ENCODE measurements at regions not wholly inside any gene's neighbourhood (a gene's known extent, or its start where the extent isn't known, plus 50 kb on each side); places are given as distances from the start of the nearest gene placed in this dataset.

DNA sequence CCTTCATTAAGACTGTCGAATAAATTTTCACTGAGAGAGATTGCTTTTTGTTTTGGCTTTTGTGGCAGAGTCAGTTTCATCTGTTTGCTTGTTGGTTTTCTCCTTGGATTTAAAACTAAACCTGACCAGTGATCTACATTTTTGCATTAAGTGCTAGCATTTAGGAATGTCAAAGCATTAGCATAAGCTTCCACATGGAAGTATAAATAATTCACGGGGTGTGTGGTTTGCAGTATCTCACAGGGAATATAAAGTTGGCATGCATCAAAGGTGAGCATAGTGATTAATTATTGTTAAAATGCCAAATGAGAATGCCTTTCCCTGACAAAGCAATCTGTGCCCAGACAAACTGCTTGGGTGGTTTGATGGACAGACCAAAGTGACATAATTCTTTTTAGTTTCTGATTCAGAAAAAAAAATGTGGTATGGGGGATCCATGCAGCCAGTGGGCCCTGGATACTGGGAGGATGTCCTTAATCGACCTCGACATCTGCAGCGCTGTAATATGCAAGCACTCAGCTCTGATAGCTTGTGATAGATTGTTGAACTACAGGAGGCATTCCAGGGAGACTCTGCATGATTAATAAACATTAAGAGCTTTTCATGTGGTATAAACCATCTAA lies 339.3 kb upstream of the POM121L12 start:
- peak; percentile 53 for FAIRE-seq
- DNase-seq (ENCODE audit: insufficient read length, low spot score) = no peak
- no peak for TF ChIP-seq CTCF (IDR thresholded peaks at IDR 0.05; ENCODE audit: insufficient read depth, missing control alignments)

DNA sequence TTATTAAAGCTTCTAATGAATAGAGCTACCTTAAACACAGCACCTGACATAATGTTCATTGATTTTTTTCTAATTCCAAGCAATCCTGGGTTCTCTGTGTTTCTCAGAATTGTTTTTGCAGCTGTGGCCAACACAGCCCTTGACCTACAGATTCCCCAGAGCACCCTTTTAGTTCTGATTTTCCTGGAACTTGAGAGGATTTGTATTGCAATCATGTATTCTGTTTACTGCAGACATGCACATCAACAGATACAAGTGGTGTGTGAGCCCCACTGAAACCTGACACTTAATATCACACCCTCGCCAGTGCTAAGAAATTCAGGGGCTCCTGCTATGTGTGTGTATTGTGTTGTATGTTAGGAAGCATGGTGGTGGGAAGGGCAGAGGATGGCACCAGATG lies 344.2 kb upstream of the POM121L12 start:
- no peak for FAIRE-seq
- DNase-seq (ENCODE audit: insufficient read length, low spot score) = no peak

GRCh38 chr7:52689912-52690311 lies 345.5 kb upstream of the POM121L12 start:
- no peak for TF ChIP-seq CTCF (IDR thresholded peaks at IDR 0.05; ENCODE audit: insufficient read depth, missing control alignments)
- DNase-seq (ENCODE audit: insufficient read length, low spot score) (no peak), FAIRE-seq (no peak)

More for the DNA sequence above, 344.2 kb upstream of the POM121L12 start:
- TF ChIP-seq CTCF (IDR thresholded peaks at IDR 0.05; ENCODE audit: insufficient read depth, missing control alignments) = no peak

DNA sequence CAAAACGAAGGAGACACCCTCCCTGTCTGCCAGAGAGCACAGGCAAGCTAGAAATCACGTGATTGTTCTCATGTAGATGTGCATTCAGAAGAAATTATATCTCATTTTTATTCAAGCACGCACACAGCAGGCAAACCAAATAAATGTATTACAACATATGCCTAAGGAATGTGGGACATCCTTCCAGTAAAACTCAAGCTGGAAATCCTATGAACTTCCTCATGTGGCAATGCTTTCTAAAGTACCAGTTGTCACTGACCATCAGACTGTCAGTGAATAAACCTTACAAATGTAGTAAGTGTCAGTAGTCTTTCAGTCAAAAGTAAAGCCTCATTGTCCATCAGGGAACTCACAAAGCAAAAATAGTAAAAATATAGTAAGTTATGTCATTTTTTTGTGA lies 350.1 kb upstream of the POM121L12 start:
- no peak for TF ChIP-seq CTCF (IDR thresholded peaks at IDR 0.05; ENCODE audit: insufficient read depth, missing control alignments)
- no peak for DNase-seq (ENCODE audit: insufficient read length, low spot score)
- FAIRE-seq = peak; percentile 6

GRCh38 chr7:52684388-52684787 lies 351.0 kb upstream of the POM121L12 start:
- no peak for TF ChIP-seq CTCF (IDR thresholded peaks at IDR 0.05; ENCODE audit: insufficient read depth, missing control alignments)
- FAIRE-seq = no peak
- no peak for DNase-seq (ENCODE audit: insufficient read length, low spot score)

DNA sequence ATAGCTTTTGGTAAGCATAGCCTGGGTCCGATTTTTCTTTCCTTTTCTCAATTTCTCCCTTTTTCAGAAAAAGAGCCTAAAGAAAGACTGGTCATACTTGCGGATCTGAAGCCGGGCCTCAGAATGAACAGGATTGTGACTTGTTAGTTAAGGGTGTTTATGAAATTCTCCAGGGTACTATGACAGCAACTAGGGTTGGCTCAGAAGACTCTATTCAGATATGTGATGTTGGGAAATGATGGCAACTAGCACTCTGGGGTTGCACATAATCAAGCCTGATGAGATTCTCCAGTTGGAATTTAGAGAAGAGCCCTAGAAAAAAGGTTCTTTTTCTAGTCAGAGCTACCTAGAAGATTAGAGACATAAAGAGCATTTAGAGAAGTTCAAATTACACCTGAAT lies 352.4 kb upstream of the POM121L12 start:
- TF ChIP-seq CTCF (IDR thresholded peaks at IDR 0.05; ENCODE audit: insufficient read depth, missing control alignments) = no peak
- DNase-seq (ENCODE audit: insufficient read length, low spot score) = no peak
- no peak for FAIRE-seq

GRCh38 chr7:52670608-52671225 lies 364.7 kb upstream of the POM121L12 start:
- DNase-seq (ENCODE audit: insufficient read length, low spot score) (no peak), FAIRE-seq (no peak)
- TF ChIP-seq CTCF (IDR thresholded peaks at IDR 0.05; ENCODE audit: insufficient read depth, missing control alignments) = no peak

All from D721Med (cell line).